Esophagus squamous epithelium (tissue), 4 donors: ENCODE measurements at regions not wholly inside any gene's neighbourhood (a gene's known extent, or its start where the extent isn't known, plus 50 kb on each side); places are given as distances from the start of the nearest gene placed in this dataset.

Source experiments
- POLR2A ChIP-seq, 4 donors: fragments of 450-650 bp; IDR thresholded peaks; one replicate each; pipeline ENCODE4 v1.6.1; 2017; ENCODE audit warnings: antibody characterized with exemption in 4 of 4, mild to moderate bottlenecking in 4 of 4, moderate library complexity in 3 of 4
- TF ChIP-seq, protein P1 (sequence below), 6 experiments: fragments of 450-650 bp in 4 of 6; fragments of 200-600 bp in 2 of 6; sonication (generic) in 2 of 6; IDR thresholded peaks; one replicate each; pipeline ENCODE4 v1.5.1; 2016 to 2019; ENCODE audit warnings: antibody characterized with exemption in 6 of 6, mild to moderate bottlenecking in 4 of 6, moderate library complexity in 4 of 6

DNA sequence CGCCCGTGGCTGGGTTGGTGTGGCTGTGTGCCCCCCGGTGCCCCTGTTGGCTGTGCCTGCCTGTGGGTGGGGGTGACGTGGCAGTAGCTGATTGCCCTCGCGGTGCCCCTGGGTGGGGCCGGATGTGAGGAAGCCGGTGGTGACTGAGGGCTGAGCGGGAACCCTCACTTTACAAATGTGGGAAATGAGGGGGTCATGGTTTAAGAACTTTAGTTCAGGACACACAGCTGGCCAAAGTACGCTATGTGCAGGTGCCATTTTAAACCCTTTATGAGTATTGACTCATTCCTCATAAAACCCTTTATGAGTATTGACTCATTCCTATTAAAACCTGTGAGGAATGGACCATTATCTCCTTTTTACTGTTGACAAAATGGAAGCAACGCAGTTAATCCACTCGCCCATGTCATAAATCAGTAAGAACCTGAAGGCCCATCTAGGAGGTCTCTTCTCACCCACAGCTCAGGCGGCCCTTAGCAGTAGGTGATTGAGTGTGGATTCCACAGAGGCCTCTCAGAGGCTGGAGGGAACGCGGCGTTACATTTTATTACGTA, 290.1 kb upstream of the COBL start:
- TF ChIP-seq, protein P1, sequence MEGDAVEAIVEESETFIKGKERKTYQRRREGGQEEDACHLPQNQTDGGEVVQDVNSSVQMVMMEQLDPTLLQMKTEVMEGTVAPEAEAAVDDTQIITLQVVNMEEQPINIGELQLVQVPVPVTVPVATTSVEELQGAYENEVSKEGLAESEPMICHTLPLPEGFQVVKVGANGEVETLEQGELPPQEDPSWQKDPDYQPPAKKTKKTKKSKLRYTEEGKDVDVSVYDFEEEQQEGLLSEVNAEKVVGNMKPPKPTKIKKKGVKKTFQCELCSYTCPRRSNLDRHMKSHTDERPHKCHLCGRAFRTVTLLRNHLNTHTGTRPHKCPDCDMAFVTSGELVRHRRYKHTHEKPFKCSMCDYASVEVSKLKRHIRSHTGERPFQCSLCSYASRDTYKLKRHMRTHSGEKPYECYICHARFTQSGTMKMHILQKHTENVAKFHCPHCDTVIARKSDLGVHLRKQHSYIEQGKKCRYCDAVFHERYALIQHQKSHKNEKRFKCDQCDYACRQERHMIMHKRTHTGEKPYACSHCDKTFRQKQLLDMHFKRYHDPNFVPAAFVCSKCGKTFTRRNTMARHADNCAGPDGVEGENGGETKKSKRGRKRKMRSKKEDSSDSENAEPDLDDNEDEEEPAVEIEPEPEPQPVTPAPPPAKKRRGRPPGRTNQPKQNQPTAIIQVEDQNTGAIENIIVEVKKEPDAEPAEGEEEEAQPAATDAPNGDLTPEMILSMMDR (IDR thresholded peaks at IDR 0.05) = no peak
- TF ChIP-seq POLR2A (IDR thresholded peaks at IDR 0.05) = no peak
